OCI-LY1 (cell line): ENCODE measurements at regions not wholly inside any gene's neighbourhood (a gene's known extent, or its start where the extent isn't known, plus 50 kb on each side); places are given as distances from the start of the nearest gene placed in this dataset.

Experiments used
- H2AFZ ChIP-seq: fragments of 200-600 bp; sonication (generic), shearing (Covaris generic); 2 replicates; pipeline ENCODE4 v1.6.0; 2014; ENCODE audit warnings: antibody characterized with exemption, mild to moderate bottlenecking, low read length
- H3F3A ChIP-seq: fragments of 200-600 bp; sonication (generic), shearing (Covaris generic); 2 replicates; pipeline ENCODE4 v1.6.0; 2014; ENCODE audit warnings: mild to moderate bottlenecking, antibody characterized with exemption, low read length, moderate library complexity; ENCODE audit not compliant: insufficient read depth
- H3K27ac ChIP-seq: fragments of 200-600 bp; sonication (generic); 2 replicates; pipeline ENCODE4 v1.5.1; 2014; ENCODE audit warnings: low read length, mixed run types, mild to moderate bottlenecking, low read depth; ENCODE audit not compliant: poor library complexity, severe bottlenecking
- H3K27me3 ChIP-seq: fragments of 200-600 bp; sonication (generic); 2 replicates; pipeline ENCODE4 v1.6.0; 2014; ENCODE audit warnings: antibody characterized with exemption, mild to moderate bottlenecking, low read length, moderate library complexity; ENCODE audit not compliant: insufficient read depth
- H3K36me3 ChIP-seq: fragments of 200-600 bp; sonication (generic); 2 replicates; pipeline ENCODE4 v1.6.1; 2014; ENCODE audit warnings: mild to moderate bottlenecking, antibody characterized with exemption, low read length, moderate library complexity, mixed read lengths; ENCODE audit not compliant: insufficient read depth
- H3K4me1 ChIP-seq: fragments of 200-600 bp; sonication (generic); 2 replicates; pipeline ENCODE4 v1.5.1; 2014; ENCODE audit warnings: mild to moderate bottlenecking, low read length, moderate library complexity; ENCODE audit not compliant: insufficient read depth, severe bottlenecking
- H3K4me2 ChIP-seq: fragments of 200-600 bp; sonication (generic), shearing (Covaris generic); 2 replicates; pipeline ENCODE4 v1.6.1; 2014; ENCODE audit warnings: low read length
- H3K4me3 ChIP-seq: fragments of 200-600 bp; sonication (generic); 2 replicates; pipeline ENCODE4 v1.5.1; 2014; ENCODE audit warnings: low read length, low read depth, mild to moderate bottlenecking, mixed read lengths; ENCODE audit not compliant: poor library complexity, severe bottlenecking
- H3K79me2 ChIP-seq: fragments of 200-600 bp; shearing (Covaris generic); 2 replicates; pipeline ENCODE4 v1.6.1; 2016; ENCODE audit warnings: mixed run types, low read length, mixed read lengths; ENCODE audit not compliant: insufficient read depth
- H3K9ac ChIP-seq: fragments of 200-600 bp; sonication (generic), shearing (Covaris generic); 2 replicates; pipeline ENCODE4 v1.6.1; 2014; ENCODE audit warnings: mild to moderate bottlenecking, low read length, mixed read lengths
- H3K9me2 ChIP-seq: fragments of 200-600 bp; sonication (generic), shearing (Covaris generic); 2 replicates; pipeline ENCODE4 v1.6.1; 2014; ENCODE audit warnings: low read depth, mild to moderate bottlenecking, low read length, mixed read lengths
- H3K9me3 ChIP-seq: fragments of 200-600 bp; shearing (Covaris generic); 2 replicates; pipeline ENCODE4 v1.6.1; 2014; ENCODE audit warnings: low read length, mixed read lengths
- H4K20me1 ChIP-seq: fragments of 200-600 bp; sonication (generic), shearing (Covaris generic); 2 replicates; pipeline ENCODE4 v1.6.0; 2016; ENCODE audit warnings: mild to moderate bottlenecking, low read length; ENCODE audit not compliant: insufficient read depth
- CTCF ChIP-seq: fragments of 200-600 bp; sonication (generic), shearing (Covaris generic); IDR thresholded peaks from 2 replicates; pipeline ENCODE4 v1.5.1; 2017; ENCODE audit warnings: mild to moderate bottlenecking, antibody characterized with exemption, low read length, moderate library complexity, mixed read lengths
- EZH2 ChIP-seq: fragments of 200-600 bp; sonication (generic), shearing (Covaris generic); IDR thresholded peaks from 2 replicates; pipeline ENCODE4 v1.8.0; 2017; ENCODE audit warnings: borderline replicate concordance, mixed run types, mild to moderate bottlenecking, antibody characterized with exemption, low read length, moderate library complexity, mixed read lengths

GRCh38 chr18:2340335-2340734 is 231.0 kb downstream of the METTL4 start:
- H3K27me3 ChIP-seq = no peaks in the 10 kb centered on the region
- H3K4me3 ChIP-seq = no peak overlapping the region
- H3K36me3 ChIP-seq = no peaks in the 10 kb centered on the region
- no peaks in the 10 kb centered on the region for H3K4me1 ChIP-seq
- no peak overlapping the region for H2AFZ ChIP-seq
- H4K20me1 ChIP-seq = no peaks in the 10 kb centered on the region
- H3K9me3 ChIP-seq = no peaks in the 10 kb centered on the region
- no peaks in the 10 kb centered on the region for H3F3A ChIP-seq
- no peaks in the 10 kb centered on the region for H3K79me2 ChIP-seq
- H3K4me2 ChIP-seq = no peak overlapping the region
- no peak overlapping the region for H3K9ac ChIP-seq
- TF ChIP-seq CTCF = no peak
- no peak for TF ChIP-seq EZH2
- H3K9me2 ChIP-seq = no peaks in the 10 kb centered on the region
- H3K27ac ChIP-seq = no peak overlapping the region

GRCh38 chr18:2348003-2348402 is 223.3 kb downstream of the METTL4 start:
- no peaks in the 10 kb centered on the region for H3K9me2 ChIP-seq
- H3K27ac ChIP-seq = no peak overlapping the region
- no peak overlapping the region for H3K4me2 ChIP-seq
- no peaks in the 10 kb centered on the region for H3K9me3 ChIP-seq
- TF ChIP-seq EZH2 = no peak
- no peak for TF ChIP-seq CTCF
- H3K36me3 ChIP-seq = no peaks in the 10 kb centered on the region
- H3K9ac ChIP-seq = no peak overlapping the region
- H3K4me3 ChIP-seq = no peak overlapping the region
- no peaks in the 10 kb centered on the region for H3K79me2 ChIP-seq
- H3F3A ChIP-seq = no peaks in the 10 kb centered on the region
- no peaks in the 10 kb centered on the region for H3K27me3 ChIP-seq
- no peak overlapping the region for H2AFZ ChIP-seq
- no peaks in the 10 kb centered on the region for H3K4me1 ChIP-seq
- no peaks in the 10 kb centered on the region for H4K20me1 ChIP-seq

GRCh38 chr18:2351126-2351850 is 220.0 kb downstream of the METTL4 start:
- H3K79me2 ChIP-seq = no peaks in the 10 kb centered on the region

More at GRCh38 chr18:2351126-2351850, 220.0 kb downstream of the METTL4 start:
- Histone ChIP-seq H3K27me3 (no peaks in the 10 kb centered on the region), H3K27ac (no peak overlapping the region), H3K9me3 (no peaks in the 10 kb centered on the region), H3K36me3 (no peaks in the 10 kb centered on the region), H3K9ac (no peak overlapping the region), H2AFZ (no peak overlapping the region), H3F3A (no peaks in the 10 kb centered on the region), H3K4me3 (no peak overlapping the region), H3K9me2 (no peaks in the 10 kb centered on the region), H4K20me1 (no peaks in the 10 kb centered on the region), H3K4me1 (no peaks in the 10 kb centered on the region), H3K4me2 (no peak overlapping the region)
- TF ChIP-seq EZH2 (no peak), CTCF (no peak)
